Hepatic stellate cell (primary cell): ENCODE measurements at regions not wholly inside any gene's neighbourhood (a gene's known extent, or its start where the extent isn't known, plus 50 kb on each side); places are given as distances from the start of the nearest gene placed in this dataset.
A peak's percentile ranks its signal among the peaks of the same experiment; 100 is the strongest.

Source experiments
- DNase-seq: peaks from one replicate; pipeline ENCODE4 v3.0.0; 2011; ENCODE audit warnings: low spot score

DNA sequence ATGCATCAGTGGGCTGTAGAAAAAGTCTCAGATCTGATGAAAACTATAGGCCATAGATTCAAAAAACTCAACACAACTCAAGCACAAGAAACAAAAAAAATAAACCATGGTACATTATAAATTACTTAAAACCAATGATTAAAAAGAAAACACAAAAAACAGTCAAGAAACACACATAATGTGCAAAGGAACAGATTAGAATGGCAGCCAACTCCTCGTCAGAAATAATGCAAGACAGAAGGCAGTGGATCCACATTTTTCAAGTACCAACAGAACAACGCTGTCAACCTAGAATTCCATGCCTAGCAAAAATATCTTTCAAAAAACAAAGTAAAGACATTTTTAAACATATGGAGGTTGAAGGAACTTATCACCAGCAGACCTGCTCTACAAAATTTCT is 69.7 kb downstream of the PSMB1 start:
- DNase-seq: no peak

- peak; percentile 31 for DNase-seq
Observed at GRCh38 chr6:170480050-170480692, 72.9 kb downstream of the PSMB1 start.

GRCh38 chr6:170476360-170476759 is 76.7 kb downstream of the PSMB1 start:
- DNase-seq: no peak

- DNase-seq: no peak
Observed at GRCh38 chr6:170475118-170475517, 78.0 kb downstream of the PSMB1 start.

DNA sequence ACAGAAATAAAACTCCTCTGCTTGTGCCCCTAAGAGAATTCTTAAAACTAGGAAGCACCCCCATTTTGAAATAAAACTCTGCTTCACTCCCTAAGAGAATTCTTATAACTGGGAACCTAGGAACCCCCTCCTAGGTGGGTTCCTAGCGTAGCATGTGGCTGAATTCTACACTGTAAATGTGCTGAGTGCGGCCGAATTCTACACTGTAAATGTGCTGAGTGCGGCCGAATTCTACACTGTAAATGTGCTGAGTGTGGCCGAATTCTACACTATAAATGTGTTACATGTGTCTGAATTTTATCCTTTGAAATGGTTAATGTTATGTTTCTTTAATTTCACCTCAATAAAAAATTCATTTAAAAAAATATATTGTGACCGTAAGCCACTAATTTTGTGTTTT is 79.3 kb downstream of the PSMB1 start:
- DNase-seq: no peak

GRCh38 chr6:170473301-170473717 is 79.8 kb downstream of the PSMB1 start:
- DNase-seq: no peak

- no peak for DNase-seq
Observed at GRCh38 chr6:170471491-170471890, 81.6 kb downstream of the PSMB1 start.

DNA sequence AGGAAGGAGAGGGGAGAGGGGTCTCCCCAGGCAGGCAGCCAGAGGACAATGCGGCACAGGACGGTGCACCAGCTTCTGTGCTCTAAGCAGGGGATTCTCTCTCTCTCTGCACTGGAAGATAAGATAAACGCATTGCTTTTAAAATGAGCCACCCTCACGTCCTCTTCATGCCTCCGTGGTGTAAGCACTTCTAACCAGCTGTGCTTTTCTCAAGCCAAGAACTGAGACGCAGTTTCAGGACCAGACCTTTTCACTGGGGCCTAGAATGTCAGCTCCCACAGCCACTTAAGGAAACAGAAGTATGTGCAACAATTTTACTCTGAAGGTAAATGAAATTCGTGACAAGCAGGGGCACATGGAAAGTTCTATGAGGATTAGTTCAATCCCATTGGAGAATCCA is 82.4 kb downstream of the PSMB1 start:
- no peak for DNase-seq

DNA sequence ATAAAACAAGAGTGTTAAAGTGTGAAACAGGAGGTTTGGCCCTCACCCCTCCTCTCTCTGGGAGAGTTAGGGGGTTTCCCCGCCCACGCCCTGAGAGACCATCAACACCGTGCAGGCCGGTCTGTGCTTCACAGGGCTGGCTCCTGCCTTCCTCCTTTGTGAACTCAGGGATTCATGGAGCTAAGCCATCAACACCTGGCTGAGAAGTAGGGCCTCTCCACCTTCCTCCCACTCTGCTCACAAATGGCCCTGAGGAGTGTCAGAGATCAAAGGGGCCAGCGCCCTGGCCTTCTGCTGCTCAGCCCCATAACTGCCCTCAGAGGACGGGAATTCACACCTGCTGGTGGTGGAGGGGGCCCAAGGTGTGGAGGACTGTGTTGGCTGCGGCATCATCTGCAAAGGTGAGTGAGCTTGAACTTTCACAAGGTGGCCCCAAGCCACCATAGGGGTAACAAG is 88.6 kb downstream of the PSMB1 start:
- DNase-seq: no peak

DNA sequence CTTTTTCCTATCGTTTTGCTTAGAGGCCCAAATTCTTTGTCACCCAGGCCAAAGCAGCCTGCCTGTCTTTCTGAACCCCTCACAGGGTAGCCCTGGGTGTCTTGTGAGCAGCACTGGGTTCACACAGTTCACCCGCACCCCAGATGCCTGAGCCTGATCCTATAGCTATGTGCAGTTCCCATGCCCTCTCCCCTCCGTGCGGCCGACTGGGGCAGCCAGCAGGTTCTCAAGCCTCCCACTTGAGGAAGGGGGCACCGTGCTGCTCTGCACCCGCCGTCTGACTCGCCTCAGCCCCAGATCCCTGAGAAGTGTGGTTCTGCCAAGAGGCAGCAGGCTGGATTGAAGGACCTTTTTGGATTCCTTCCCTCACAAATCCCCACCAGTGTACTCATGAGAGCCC is 89.0 kb downstream of the PSMB1 start:
- DNase-seq: no peak

DNA sequence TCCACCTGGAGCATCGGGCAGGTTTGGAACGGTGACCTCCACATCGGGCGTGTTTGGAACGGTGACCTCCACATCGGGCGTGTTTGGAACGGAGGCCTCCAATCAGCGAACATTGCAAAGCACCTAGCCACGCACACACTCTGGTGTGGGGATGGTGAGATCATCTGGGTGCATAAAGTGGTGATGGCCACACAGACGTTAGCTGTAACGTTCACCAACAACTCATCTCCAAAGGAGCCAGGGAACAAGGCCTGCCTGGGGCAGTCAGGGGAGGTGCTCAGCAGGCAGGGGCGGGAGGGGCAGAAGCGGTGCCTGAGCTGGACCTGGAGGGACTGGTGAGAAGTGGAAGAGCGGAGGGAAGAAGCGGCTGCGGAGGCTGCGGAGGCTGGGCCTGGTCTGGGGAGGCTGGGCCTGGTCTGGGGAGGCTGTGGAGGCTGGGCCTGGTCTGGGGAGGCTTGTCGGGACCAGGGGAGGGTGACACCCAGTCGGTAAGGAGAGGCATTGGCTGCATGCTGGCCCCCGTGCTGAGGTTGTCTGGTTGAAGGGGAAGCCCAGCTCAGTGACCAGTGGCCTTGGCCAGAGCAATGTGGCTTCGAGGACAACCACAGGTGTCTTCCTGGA is 89.9 kb downstream of the PSMB1 start:
- DNase-seq: no peak

GRCh38 chr6:170462366-170463020 is 90.6 kb downstream of the PSMB1 start:
- DNase-seq: no peak

- DNase-seq: no peak
Observed at GRCh38 chr6:170461556-170462365, 91.3 kb downstream of the PSMB1 start.

DNA sequence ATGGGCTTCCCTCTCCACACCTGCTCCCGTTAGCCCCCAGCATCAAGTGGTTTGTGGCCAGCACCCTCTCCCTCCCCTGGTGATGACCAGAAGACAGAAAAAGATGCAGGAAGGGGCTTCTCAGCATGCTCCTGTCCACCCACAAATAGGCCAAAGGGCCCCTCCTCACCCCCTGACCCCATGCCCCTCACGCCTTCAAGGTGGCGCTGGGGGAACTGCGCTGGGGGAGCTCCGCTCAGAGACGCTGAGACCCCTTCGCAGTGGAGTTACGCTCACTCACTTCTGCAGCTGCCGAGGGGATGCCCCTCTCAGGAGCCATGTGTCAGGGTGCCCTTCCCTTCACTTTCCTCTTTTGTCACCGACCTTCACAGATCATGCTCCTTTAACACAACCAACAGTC is 92.0 kb downstream of the PSMB1 start:
- DNase-seq: no peak

GRCh38 chr6:170460641-170461040 is 92.5 kb downstream of the PSMB1 start:
- DNase-seq: no peak

- DNase-seq: peak; percentile 77
Observed at GRCh38 chr6:170459451-170459850, 93.7 kb downstream of the PSMB1 start.

DNA sequence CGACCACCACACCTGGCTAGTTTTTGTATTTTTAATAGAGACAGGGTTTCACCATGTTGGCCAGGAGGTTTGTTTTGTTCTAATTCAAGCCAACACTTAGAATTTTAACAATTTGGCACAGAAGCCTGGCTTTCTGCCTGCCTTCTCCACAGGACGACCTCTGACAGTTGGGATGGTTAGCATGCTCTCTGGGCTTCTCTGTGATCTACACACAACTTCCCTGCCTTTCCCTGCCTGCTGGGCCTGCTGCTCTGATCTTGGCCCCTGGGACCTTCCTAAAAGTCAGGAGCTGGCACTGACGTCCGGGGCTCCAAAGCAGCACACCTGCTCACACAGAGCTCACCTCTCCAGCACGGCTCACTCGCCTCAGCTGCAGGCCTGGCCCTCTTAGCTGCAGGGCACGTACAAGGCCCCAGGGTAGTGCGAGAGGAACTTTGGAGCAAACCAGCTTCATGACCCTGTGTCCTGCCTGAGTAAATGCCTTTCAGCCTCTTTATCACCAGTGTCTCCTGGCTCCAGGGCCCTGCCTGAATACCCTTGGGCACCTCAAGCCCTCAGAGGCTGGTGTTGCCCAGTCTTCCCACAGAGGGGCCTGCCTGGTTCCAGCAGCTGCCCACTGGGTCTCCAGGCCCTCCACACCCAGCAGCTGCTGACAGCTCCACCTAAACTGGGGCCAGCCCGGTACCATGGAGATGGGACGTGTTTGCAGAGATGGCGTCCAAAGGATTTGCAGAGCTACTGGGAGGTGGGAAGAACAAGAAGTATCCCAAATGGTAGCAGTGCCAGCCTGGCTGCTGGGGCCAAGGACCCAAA is 96.0 kb downstream of the PSMB1 start:
- no peak for DNase-seq
